ENCODE measurements at regions not wholly inside any gene's neighbourhood (a gene's known extent, or its start where the extent isn't known, plus 50 kb on each side); places are given as distances from the start of the nearest gene placed in this dataset.
"Not testable (repeated sequence)": the region's sequence is repeated elsewhere in the genome, so short reads cannot be mapped to it uniquely, and the experiment has no call there.

- H3K4me3 ChIP-seq (replicated peaks; ENCODE audit: low read depth, low read length): no peak overlapping the region
- TF ChIP-seq CTCF (IDR thresholded peaks at IDR 0.05; ENCODE audit: low read length, missing control alignments): no peak
- DNase-seq (ENCODE audit: low read depth): no peak
Observed at GRCh38 chr17:68097161-68097805, 61.7 kb downstream of the KPNA2 start.

- DNase-seq (ENCODE audit: low read depth): not testable (repeated sequence)
Observed at GRCh38 chr17:68099341-68099753, 63.8 kb downstream of the KPNA2 start.

GRCh38 chr17:68100000-68100641 is 64.6 kb downstream of the KPNA2 start:
- no peak for DNase-seq (ENCODE audit: low read depth)
- TF ChIP-seq CTCF (IDR thresholded peaks at IDR 0.05; ENCODE audit: low read length, missing control alignments): no peak
- H3K4me3 ChIP-seq (replicated peaks; ENCODE audit: low read depth, low read length): no peak overlapping the region

More at GRCh38 chr17:68099341-68099753, 63.8 kb downstream of the KPNA2 start:
- H3K4me3 ChIP-seq (replicated peaks; ENCODE audit: low read depth, low read length): not testable (repeated sequence)

GRCh38 chr17:68101075-68101986 is 65.8 kb downstream of the KPNA2 start:
- no peak for TF ChIP-seq CTCF (IDR thresholded peaks at IDR 0.05; ENCODE audit: low read length, missing control alignments)
- peak; percentile 90 for DNase-seq (ENCODE audit: low read depth)
- H3K4me3 ChIP-seq (replicated peaks; ENCODE audit: low read depth, low read length): peak overlapping the region; percentile 73

GRCh38 chr17:68101987-68102314 is 66.4 kb downstream of the KPNA2 start:
- H3K4me3 ChIP-seq (replicated peaks; ENCODE audit: low read depth, low read length): peak overlapping the region; percentile 73
- no peak for DNase-seq (ENCODE audit: low read depth)
- no peak for TF ChIP-seq CTCF (IDR thresholded peaks at IDR 0.05; ENCODE audit: low read length, missing control alignments)

GRCh38 chr17:68102318-68102758 is 66.8 kb downstream of the KPNA2 start:
- TF ChIP-seq CTCF (IDR thresholded peaks at IDR 0.05; ENCODE audit: low read length, missing control alignments): no peak
- peak overlapping the region; percentile 73 for H3K4me3 ChIP-seq (replicated peaks; ENCODE audit: low read depth, low read length)
- peak; percentile 10 for DNase-seq (ENCODE audit: low read depth)

- no peak for TF ChIP-seq CTCF (IDR thresholded peaks at IDR 0.05; ENCODE audit: low read length, missing control alignments)
- DNase-seq (ENCODE audit: low read depth): no peak
- H3K4me3 ChIP-seq (replicated peaks; ENCODE audit: low read depth, low read length): peak overlapping the region; percentile 4
Observed at GRCh38 chr17:68103148-68103547, 67.6 kb downstream of the KPNA2 start.
